ENCODE measurements at regions not wholly inside any gene's neighbourhood (a gene's known extent, or its start where the extent isn't known, plus 50 kb on each side); places are given as distances from the start of the nearest gene placed in this dataset.

DNA sequence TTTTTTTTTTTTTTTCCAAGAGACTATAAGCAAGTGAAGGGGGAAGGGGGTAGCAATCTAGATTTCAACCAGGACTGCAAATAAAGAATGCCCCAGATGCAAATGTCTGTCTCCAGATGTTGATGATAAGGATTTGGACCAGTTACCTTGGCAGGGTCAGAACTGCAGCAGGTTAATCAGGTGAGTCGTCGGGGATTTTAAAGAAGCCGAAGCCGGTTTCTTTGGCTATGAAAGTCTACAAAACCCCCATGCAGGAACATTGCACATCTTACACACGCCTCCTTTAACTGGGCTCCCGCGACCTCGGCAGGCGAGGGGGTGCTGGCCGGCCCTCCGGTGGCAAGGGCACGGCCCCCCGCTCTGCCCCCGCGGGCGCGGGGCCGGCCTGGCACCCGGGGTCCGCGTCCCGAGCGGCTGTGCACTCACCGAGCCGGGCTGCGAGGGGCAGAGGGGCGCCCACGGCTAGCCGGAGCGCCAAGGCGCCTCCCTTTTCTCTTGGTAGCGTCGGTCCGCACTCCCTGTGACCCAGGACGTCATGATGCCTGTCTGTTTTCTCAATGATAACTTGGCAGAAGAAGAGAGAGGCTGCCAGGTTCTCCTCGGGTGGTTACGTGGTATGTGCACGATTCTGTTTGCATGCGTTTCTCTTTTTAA, 366.3 kb upstream of the ESRRG start:
- no peaks in the 10 kb centered on the region for H3K9me3 ChIP-seq
- H3K4me1 ChIP-seq (ENCODE audit: control insufficient read depth in 1 of 2, insufficient read depth in 1 of 2, low read depth in 1 of 2, low read length in 1 of 2): no peaks in the 10 kb centered on the region
- no peaks in the 10 kb centered on the region for H3K36me3 ChIP-seq
- TF ChIP-seq CTCF (IDR thresholded peaks at IDR 0.05): no peak
- H3K4me3 ChIP-seq (ENCODE audit: low read depth in 1 of 2, low read length in 1 of 2): no peak overlapping the region
- H3K27me3 ChIP-seq: peaks cover 39% of the 10 kb centered on the region
- H3K27ac ChIP-seq: no peak overlapping the region

GRCh38 chr1:217088521-217089284, 365.5 kb upstream of the ESRRG start:
- no peaks in the 10 kb centered on the region for H3K4me1 ChIP-seq (ENCODE audit: control insufficient read depth in 1 of 2, insufficient read depth in 1 of 2, low read depth in 1 of 2, low read length in 1 of 2)
- H3K4me3 ChIP-seq (ENCODE audit: low read depth in 1 of 2, low read length in 1 of 2): no peak overlapping the region

GRCh38 chr1:217088011-217088410, 364.8 kb upstream of the ESRRG start:
- peaks cover 39% of the 10 kb centered on the region for H3K27me3 ChIP-seq
- H3K36me3 ChIP-seq: no peaks in the 10 kb centered on the region
- H3K4me3 ChIP-seq (ENCODE audit: low read depth in 1 of 2, low read length in 1 of 2): no peak overlapping the region
- H3K9me3 ChIP-seq: no peaks in the 10 kb centered on the region
- TF ChIP-seq CTCF (IDR thresholded peaks at IDR 0.05): no peak
- H3K27ac ChIP-seq: no peak overlapping the region
- H3K4me1 ChIP-seq (ENCODE audit: control insufficient read depth in 1 of 2, insufficient read depth in 1 of 2, low read depth in 1 of 2, low read length in 1 of 2): no peaks in the 10 kb centered on the region

More at GRCh38 chr1:217088521-217089284, 365.5 kb upstream of the ESRRG start:
- Histone ChIP-seq H3K9me3 (no peaks in the 10 kb centered on the region), H3K27ac (no peak overlapping the region), H3K27me3 (peaks cover 39% of the 10 kb centered on the region), H3K36me3 (no peaks in the 10 kb centered on the region)
- no peak for TF ChIP-seq CTCF (IDR thresholded peaks at IDR 0.05)

DNA sequence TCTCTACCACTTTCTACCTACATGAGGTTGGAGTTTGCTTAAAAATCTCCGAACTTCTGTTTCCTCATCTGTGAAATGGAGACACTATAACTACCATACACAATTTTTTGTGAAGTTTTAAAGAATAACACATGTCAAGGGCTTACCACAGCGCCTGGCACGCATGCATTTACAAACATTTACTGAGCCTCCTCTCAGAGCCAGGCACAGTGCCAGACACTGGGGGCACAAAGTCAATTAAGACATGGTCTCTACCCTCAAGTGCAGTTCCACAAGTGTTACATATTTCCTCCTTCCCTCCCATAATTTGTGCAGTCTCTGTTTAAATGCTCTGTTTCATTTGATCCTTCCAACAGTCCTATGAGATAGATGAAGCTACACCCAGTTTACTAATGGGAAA, 356.4 kb upstream of the ESRRG start:
- H3K4me1 ChIP-seq (ENCODE audit: control insufficient read depth in 1 of 2, insufficient read depth in 1 of 2, low read depth in 1 of 2, low read length in 1 of 2): no peaks in the 10 kb centered on the region
- H3K9me3 ChIP-seq: no peaks in the 10 kb centered on the region
- no peak overlapping the region for H3K4me3 ChIP-seq (ENCODE audit: low read depth in 1 of 2, low read length in 1 of 2)
- H3K36me3 ChIP-seq: no peaks in the 10 kb centered on the region
- TF ChIP-seq CTCF (IDR thresholded peaks at IDR 0.05): no peak
- no peaks in the 10 kb centered on the region for H3K27me3 ChIP-seq
- no peak overlapping the region for H3K27ac ChIP-seq

DNA sequence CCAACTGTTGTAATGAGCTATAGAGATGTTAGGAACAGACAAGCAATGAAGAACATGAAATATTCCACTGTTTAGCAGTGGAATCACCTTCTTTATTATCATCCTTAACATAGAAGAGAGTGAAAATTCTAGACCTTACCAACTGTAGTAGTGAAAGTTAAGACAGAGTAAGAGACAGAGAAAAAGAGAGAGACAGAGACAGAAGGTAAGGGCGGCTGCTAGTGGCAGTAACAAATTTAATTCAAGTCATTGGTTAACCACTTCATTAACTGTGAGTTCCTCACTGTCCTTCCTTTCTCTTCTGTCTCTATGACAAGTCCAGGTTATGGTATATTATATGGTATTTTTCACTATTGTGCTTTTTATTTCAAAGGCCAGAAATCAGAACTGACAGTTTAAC, 355.7 kb upstream of the ESRRG start:
- Histone ChIP-seq H3K27me3 (no peaks in the 10 kb centered on the region), H3K36me3 (no peaks in the 10 kb centered on the region), H3K4me1 (ENCODE audit: control insufficient read depth in 1 of 2, insufficient read depth in 1 of 2, low read depth in 1 of 2, low read length in 1 of 2) (no peaks in the 10 kb centered on the region), H3K27ac (no peak overlapping the region), H3K4me3 (ENCODE audit: low read depth in 1 of 2, low read length in 1 of 2) (no peak overlapping the region), H3K9me3 (no peaks in the 10 kb centered on the region)
- no peak for TF ChIP-seq CTCF (IDR thresholded peaks at IDR 0.05)
